ENCODE measurements at regions not wholly inside any gene's neighbourhood (a gene's known extent, or its start where the extent isn't known, plus 50 kb on each side); places are given as distances from the start of the nearest gene placed in this dataset.

DNA sequence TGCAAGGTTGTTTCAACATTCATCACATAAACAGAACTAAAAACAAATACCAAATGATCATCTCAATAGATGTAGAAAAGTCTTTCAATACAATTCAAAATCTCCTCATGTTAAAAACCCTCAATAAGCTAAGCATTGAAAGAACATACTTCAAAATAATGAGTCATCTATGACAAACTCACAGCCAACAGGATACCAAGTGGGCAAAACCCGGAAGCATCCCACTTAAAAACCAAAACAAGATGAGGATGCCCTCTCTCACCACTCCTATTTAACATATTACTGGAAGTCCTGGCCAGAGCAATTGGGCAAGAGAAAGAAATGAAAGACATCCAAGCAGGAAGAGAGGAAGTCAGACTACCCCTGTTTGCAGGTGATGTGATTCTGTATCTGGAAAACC, 992.2 kb upstream of the PIK3C3 start:
- TF ChIP-seq, protein P1, sequence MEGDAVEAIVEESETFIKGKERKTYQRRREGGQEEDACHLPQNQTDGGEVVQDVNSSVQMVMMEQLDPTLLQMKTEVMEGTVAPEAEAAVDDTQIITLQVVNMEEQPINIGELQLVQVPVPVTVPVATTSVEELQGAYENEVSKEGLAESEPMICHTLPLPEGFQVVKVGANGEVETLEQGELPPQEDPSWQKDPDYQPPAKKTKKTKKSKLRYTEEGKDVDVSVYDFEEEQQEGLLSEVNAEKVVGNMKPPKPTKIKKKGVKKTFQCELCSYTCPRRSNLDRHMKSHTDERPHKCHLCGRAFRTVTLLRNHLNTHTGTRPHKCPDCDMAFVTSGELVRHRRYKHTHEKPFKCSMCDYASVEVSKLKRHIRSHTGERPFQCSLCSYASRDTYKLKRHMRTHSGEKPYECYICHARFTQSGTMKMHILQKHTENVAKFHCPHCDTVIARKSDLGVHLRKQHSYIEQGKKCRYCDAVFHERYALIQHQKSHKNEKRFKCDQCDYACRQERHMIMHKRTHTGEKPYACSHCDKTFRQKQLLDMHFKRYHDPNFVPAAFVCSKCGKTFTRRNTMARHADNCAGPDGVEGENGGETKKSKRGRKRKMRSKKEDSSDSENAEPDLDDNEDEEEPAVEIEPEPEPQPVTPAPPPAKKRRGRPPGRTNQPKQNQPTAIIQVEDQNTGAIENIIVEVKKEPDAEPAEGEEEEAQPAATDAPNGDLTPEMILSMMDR (IDR thresholded peaks at IDR 0.05), result no peak
- TF ChIP-seq POLR2A (IDR thresholded peaks at IDR 0.05), result no peak
